GM18511 (cell line): ENCODE measurements at regions not wholly inside any gene's neighbourhood (a gene's known extent, or its start where the extent isn't known, plus 50 kb on each side); places are given as distances from the start of the nearest gene placed in this dataset.

Source experiments
- ATAC-seq: cut with Tn5 transposase; IDR thresholded peaks from one replicate; pipeline ENCODE4 v1.9.1; 2021; ENCODE audit warnings: mild to moderate bottlenecking, moderate library complexity; ENCODE audit not compliant: unreplicated experiment

GRCh38 chr11:80587906-80588305 lies 1147.1 kb upstream of the TENM4 start:
- no peak for ATAC-seq

GRCh38 chr11:80586464-80586863 lies 1145.6 kb upstream of the TENM4 start:
- ATAC-seq, result no peak

GRCh38 chr11:80584661-80585060 lies 1143.8 kb upstream of the TENM4 start:
- ATAC-seq, result no peak

DNA sequence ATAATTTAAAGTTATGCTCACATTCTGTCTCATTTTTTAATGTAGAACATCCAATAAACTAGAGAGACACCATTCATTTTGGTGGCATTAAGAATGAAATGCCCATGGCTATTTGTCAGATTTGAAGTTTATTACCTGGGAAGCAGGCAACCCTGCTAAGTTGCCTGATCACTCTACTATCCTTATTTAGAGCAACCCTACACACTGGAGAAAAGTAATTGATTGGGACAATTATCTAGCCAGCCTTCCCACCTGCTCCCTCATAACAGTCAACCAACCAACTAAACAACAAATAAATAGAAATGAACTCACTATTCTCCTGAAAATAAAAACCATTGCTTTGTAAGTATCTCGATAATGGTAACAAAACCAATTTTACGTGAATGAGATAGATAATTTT lies 1129.0 kb upstream of the TENM4 start:
- no peak for ATAC-seq

GRCh38 chr11:80565231-80565630 lies 1124.4 kb upstream of the TENM4 start:
- no peak for ATAC-seq

GRCh38 chr11:80562523-80563125 lies 1121.8 kb upstream of the TENM4 start:
- ATAC-seq, result no peak

DNA sequence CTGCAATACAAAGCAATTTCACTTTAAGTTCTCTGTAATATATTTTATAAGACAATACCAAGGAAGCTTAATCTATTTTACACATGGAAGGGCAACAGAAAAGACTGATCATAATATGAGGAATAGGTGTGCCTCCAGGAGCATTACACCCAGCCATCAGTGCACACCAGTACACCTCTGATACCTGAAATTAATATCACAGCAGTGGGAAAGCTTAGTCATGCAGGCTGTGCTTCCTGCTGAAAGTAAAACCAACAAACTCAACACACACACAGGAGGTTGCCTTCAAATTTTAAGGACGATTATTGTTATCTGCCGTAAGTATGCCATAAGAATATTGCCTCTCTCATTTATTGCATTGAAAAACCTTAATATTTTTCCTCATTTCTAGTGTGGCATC lies 1119.1 kb upstream of the TENM4 start:
- ATAC-seq, result no peak

DNA sequence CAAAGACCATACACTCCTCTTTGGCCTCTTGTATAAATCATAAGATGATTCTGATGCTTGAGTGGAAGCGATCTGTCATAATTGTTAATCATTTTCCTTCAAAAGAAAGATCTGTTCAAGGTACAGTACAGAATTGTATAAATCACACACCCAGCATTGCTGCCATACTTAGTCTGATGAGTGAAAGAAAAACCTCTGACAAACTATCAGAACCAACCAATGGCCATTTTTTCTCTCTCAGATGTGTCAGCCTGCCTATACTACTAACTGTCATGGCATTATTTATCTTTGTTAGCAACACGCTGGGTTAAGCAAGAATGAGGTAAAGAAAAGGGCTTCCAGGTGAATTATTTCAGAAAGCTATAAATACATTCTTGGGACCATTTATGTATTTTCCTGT lies 1112.7 kb upstream of the TENM4 start:
- no peak for ATAC-seq

DNA sequence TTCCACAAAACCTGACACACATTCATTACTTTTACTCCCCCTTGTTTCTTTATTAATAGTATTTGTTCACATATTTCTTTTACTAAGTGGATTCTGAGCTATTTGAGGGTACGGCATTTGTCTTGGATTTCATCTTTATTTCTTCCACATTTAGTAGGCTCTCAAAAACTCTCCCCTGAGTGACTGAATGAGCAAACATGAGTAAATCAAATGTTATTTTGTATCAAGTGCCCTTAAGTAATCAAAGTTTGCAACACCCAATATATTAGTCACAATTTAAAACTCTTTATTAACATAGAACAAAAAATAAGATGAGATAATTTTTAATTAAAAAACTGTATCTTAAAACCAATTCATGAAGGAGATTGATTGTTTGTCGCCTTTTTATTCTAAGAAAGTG lies 1101.9 kb upstream of the TENM4 start:
- no peak for ATAC-seq

- no peak for ATAC-seq
These were observed 1097.2 kb upstream of the TENM4 start for GRCh38 chr11:80538040-80538439.

- ATAC-seq, result no peak
These were observed 1092.6 kb upstream of the TENM4 start for GRCh38 chr11:80533463-80533862.

- no peak for ATAC-seq
These were observed 1091.9 kb upstream of the TENM4 start for GRCh38 chr11:80532633-80533232.

GRCh38 chr11:80529726-80530125 lies 1088.9 kb upstream of the TENM4 start:
- ATAC-seq, result no peak

- ATAC-seq, result no peak
These were observed 1085.0 kb upstream of the TENM4 start for GRCh38 chr11:80525663-80526405.

- no peak for ATAC-seq
These were observed 1083.5 kb upstream of the TENM4 start for GRCh38 chr11:80524349-80524748.

DNA sequence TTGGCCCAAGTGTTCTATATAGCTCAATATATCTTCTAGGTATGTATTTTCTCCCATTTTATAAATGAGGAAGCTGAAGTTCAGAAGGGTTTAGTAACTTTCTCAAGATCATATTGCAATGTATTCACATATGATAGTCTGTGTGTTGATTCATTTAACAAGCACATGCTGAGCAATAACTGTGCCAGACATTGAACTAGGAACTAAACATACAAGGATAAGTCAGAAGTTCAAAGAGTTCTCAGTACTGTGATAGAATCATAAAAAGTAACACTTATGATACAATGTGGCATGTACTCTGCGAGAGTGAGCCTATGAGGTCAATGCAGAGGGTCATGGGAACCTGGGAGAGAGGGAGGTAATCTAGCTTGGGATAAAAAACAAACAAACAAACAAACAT lies 1082.2 kb upstream of the TENM4 start:
- ATAC-seq, result no peak

DNA sequence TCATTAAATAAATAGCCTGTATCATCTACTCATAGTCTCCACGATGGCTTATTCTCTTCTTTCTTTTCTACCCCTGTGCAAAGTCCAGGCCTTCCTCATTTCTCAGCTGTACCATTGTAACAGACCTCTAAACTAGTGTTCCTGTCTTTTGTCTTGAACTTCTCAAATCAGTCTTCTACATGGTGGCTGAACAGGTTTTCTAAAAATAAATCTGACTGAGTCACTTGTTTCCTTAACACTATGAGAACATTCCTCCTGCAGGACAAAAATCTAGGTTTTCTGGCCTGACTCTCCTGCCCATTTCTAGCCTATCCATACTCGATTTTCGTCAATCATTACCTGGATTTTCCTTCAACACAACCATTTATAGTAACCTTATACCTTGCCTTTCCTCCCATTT lies 1080.8 kb upstream of the TENM4 start:
- no peak for ATAC-seq

DNA sequence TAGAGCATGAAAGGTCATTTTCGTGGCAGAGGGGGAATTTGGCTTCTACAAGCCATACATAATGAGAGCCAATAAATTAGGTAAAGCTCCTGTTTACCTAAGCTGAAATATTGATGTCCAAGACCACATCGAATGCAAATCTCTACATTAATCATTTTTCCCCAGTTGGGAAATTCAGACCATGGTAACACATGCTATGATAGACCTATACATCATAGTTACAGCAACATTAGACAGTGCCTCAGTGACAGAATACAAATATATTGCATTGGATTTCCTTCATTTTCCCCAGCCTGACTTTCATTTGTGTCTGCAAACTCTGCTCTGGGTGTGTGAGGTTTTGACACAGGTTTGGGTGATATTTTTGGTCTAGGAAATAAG lies 1079.7 kb upstream of the TENM4 start:
- ATAC-seq, result no peak

DNA sequence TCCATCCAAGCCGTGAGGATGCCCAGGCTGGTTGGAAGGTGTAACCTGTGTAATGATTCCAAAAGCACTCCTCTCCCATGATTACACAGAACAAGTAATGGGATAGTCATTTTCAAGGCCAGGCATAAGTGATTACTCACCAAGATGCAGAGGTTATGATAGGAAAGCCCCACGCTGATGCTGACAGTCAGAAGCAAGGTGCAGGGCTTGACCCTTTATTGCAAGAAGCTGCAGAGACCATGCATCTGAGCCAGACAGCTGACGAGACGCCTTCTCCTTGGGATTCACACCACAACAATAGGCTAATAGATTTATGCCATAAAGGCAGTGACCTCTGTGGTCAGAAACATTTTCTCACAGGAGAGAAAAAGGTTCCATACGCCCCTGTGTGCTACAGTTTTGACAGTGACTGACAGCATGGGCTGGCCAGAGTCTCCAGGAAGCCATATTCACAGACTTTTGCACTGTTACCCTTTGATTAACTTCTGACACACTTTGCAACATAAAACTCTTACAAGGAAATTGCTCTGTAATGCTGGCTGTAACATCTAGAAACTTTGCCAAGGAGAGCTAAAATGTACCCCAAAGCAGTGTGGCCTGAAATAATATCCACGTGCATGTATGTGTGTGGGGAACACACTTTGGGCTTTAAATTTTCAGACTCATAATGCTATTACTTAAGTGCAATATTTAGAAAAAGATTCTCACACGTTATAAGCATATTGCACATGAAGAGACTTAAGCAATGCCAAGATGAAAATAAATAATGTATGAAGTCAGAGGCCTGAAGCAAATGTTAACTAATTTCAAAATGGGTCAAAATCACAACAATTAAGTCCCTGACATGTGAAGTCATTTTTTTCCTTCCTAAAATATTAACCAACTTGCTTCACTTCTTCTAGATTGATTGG lies 1079.0 kb upstream of the TENM4 start:
- no peak for ATAC-seq

DNA sequence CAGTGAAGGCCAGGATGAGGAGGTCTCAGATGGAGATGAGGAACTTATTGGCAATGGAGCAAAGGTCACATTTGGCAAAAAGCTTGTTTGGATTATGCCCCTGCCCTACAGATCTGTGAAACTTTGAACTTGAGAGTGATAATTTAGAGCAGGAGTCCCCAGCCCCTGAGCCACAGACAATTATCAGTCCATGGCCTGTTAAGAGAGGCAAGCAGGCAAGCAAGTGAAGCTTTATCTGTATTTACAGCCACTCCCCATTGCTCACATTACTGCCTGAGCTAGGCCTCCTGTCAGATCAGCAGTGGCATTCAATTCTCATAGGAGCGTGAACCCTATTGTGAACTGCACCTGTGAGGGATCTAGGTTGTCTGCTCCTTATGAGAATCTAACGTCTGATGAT lies 1076.9 kb upstream of the TENM4 start:
- ATAC-seq, result no peak

GRCh38 chr11:80515097-80515496 lies 1074.3 kb upstream of the TENM4 start:
- peak; percentile 49 for ATAC-seq
